Ishikawa (cell line): ENCODE measurements at regions not wholly inside any gene's neighbourhood (a gene's known extent, or its start where the extent isn't known, plus 50 kb on each side); places are given as distances from the start of the nearest gene placed in this dataset.

Experiments
- CREB1 ChIP-seq: IDR thresholded peaks from 2 replicates; pipeline ENCODE4 v1.6.1; 2012; ENCODE audit warnings: low read depth
- EGR1 ChIP-seq: IDR thresholded peaks from 2 replicates; pipeline ENCODE4 v1.6.1; 2012
- EP300 ChIP-seq: IDR thresholded peaks from 2 replicates; pipeline ENCODE4 v1.6.1; 2012; ENCODE audit warnings: borderline replicate concordance
- NFIC ChIP-seq: IDR thresholded peaks from 2 replicates; pipeline ENCODE4 v1.6.1; 2012
- RAD21 ChIP-seq: IDR thresholded peaks from 2 replicates; pipeline ENCODE4 v1.6.1; 2012; ENCODE audit warnings: low read depth
- REST ChIP-seq: IDR thresholded peaks from 2 replicates; pipeline ENCODE4 v1.6.1; 2012; ENCODE audit warnings: low read depth, mild to moderate bottlenecking
- TAF1 ChIP-seq: IDR thresholded peaks from 2 replicates; pipeline ENCODE4 v1.6.1; 2012; ENCODE audit warnings: low read depth, mild to moderate bottlenecking
- TEAD4 ChIP-seq: IDR thresholded peaks from 2 replicates; pipeline ENCODE4 v1.6.1; 2012
- YY1 ChIP-seq: IDR thresholded peaks from 2 replicates; pipeline ENCODE4 v1.6.1; 2012; ENCODE audit warnings: low read depth

GRCh38 chr5:112647428-112647827 lies 90.3 kb upstream of the APC start:
- TF ChIP-seq TEAD4 (no peak), TAF1 (no peak), RAD21 (no peak), EGR1 (no peak), REST (no peak), NFIC (no peak), CREB1 (no peak), YY1 (no peak), EP300 (no peak)
